ENCODE measurements at regions not wholly inside any gene's neighbourhood (a gene's known extent, or its start where the extent isn't known, plus 50 kb on each side); places are given as distances from the start of the nearest gene placed in this dataset.

GRCh38 chr4:125826801-125827695 lies 512.3 kb downstream of the FAT4 start:
- H3K4me2 ChIP-seq (ENCODE audit: unreplicated experiment) = peak overlapping the region; percentile 32
- 0 out of 2 replicates have a peak, but pooled peaks cover 4% of the 10 kb centered on the region for H3K4me1 ChIP-seq (ENCODE audit: insufficient read depth)
- H2AFZ ChIP-seq = peak overlapping the region; percentile 32; the same call in 1 of the 2 replicates
- peak; percentile 41 for DNase-seq
- no peaks in the 10 kb centered on the region for H3F3A ChIP-seq (ENCODE audit: insufficient read depth)
- no peaks in the 10 kb centered on the region for H3K9me3 ChIP-seq (ENCODE audit: low read depth)
- no peak overlapping the region for H3K9ac ChIP-seq
- H3K27me3 ChIP-seq (replicated peaks; ENCODE audit: insufficient read depth) = no peaks in the 10 kb centered on the region
- H4K20me1 ChIP-seq (ENCODE audit: insufficient read depth) = no peaks in the 10 kb centered on the region
- H3K9me2 ChIP-seq (ENCODE audit: insufficient read depth) = no peaks in the 10 kb centered on the region
- in situ Hi-C loops (cut with MboI) = no loop called here
- 42 to 48% methylated on average over 3 of the region's 3 CpGs for WGBS, 2 experiments (ENCODE audit: low coverage in 1 of 2, low lambda C conversion rate in 2 of 2, missing lambda C conversion rate in 2 of 2)
- H3K4me3 ChIP-seq = no peak overlapping the region
- no peak for TF ChIP-seq EZH2phosphoT487 (IDR thresholded peaks at IDR 0.05; ENCODE audit: insufficient read depth, low read depth)
- TF ChIP-seq EZH2 (IDR thresholded peaks at IDR 0.05; ENCODE audit: insufficient read depth, poor library complexity, severe bottlenecking) = no peak
- H3K27ac ChIP-seq = no peak overlapping the region
- H3K79me2 ChIP-seq (ENCODE audit: insufficient read depth) = no peaks in the 10 kb centered on the region
- no peaks in the 10 kb centered on the region for H3K36me3 ChIP-seq (ENCODE audit: low read depth)

GRCh38 chr4:125827696-125828052 lies 512.9 kb downstream of the FAT4 start:
- Histone ChIP-seq H3K79me2 (ENCODE audit: insufficient read depth) (no peaks in the 10 kb centered on the region), H2AFZ (no peak overlapping the region), H3K36me3 (ENCODE audit: low read depth) (no peaks in the 10 kb centered on the region), H3K9me3 (ENCODE audit: low read depth) (no peaks in the 10 kb centered on the region), H3K4me2 (ENCODE audit: unreplicated experiment) (no peak overlapping the region), H3K9me2 (ENCODE audit: insufficient read depth) (no peaks in the 10 kb centered on the region), H3K4me1 (ENCODE audit: insufficient read depth) (0 out of 2 replicates have a peak, but pooled peaks cover 4% of the 10 kb centered on the region), H3K4me3 (no peak overlapping the region), H3K9ac (no peak overlapping the region), H3F3A (ENCODE audit: insufficient read depth) (no peaks in the 10 kb centered on the region), H3K27ac (no peak overlapping the region), H4K20me1 (ENCODE audit: insufficient read depth) (no peaks in the 10 kb centered on the region), H3K27me3 (replicated peaks; ENCODE audit: insufficient read depth) (no peaks in the 10 kb centered on the region)
- no peak for TF ChIP-seq EZH2phosphoT487 (IDR thresholded peaks at IDR 0.05; ENCODE audit: insufficient read depth, low read depth)
- TF ChIP-seq EZH2 (IDR thresholded peaks at IDR 0.05; ENCODE audit: insufficient read depth, poor library complexity, severe bottlenecking) = no peak
- no peak for DNase-seq
- in situ Hi-C loops (cut with MboI) = no loop called here

- in situ Hi-C loops (cut with MboI) = no loop called here
- H3K4me1 ChIP-seq (ENCODE audit: insufficient read depth) = 0 out of 2 replicates have a peak, but pooled peaks cover 4% of the 10 kb centered on the region
- H2AFZ ChIP-seq = no peak overlapping the region
- no peak for DNase-seq
- no peaks in the 10 kb centered on the region for H3K36me3 ChIP-seq (ENCODE audit: low read depth)
- no peak overlapping the region for H3K9ac ChIP-seq
- no peaks in the 10 kb centered on the region for H3K9me2 ChIP-seq (ENCODE audit: insufficient read depth)
- 67 to 69% methylated on average over 2 of the region's 2 CpGs for WGBS, 2 experiments (ENCODE audit: low coverage in 1 of 2, low lambda C conversion rate in 2 of 2, missing lambda C conversion rate in 2 of 2)
- no peaks in the 10 kb centered on the region for H3F3A ChIP-seq (ENCODE audit: insufficient read depth)
- TF ChIP-seq EZH2 (IDR thresholded peaks at IDR 0.05; ENCODE audit: insufficient read depth, poor library complexity, severe bottlenecking) = no peak
- TF ChIP-seq EZH2phosphoT487 (IDR thresholded peaks at IDR 0.05; ENCODE audit: insufficient read depth, low read depth) = no peak
- no peaks in the 10 kb centered on the region for H4K20me1 ChIP-seq (ENCODE audit: insufficient read depth)
- H3K27ac ChIP-seq = no peak overlapping the region
- no peaks in the 10 kb centered on the region for H3K27me3 ChIP-seq (replicated peaks; ENCODE audit: insufficient read depth)
- H3K9me3 ChIP-seq (ENCODE audit: low read depth) = no peaks in the 10 kb centered on the region
- no peak overlapping the region for H3K4me3 ChIP-seq
- H3K4me2 ChIP-seq (ENCODE audit: unreplicated experiment) = no peak overlapping the region
- no peaks in the 10 kb centered on the region for H3K79me2 ChIP-seq (ENCODE audit: insufficient read depth)
Observed at GRCh38 chr4:125828346-125828745, 513.6 kb downstream of the FAT4 start.

- Histone ChIP-seq H3K9me2 (ENCODE audit: insufficient read depth) (no peaks in the 10 kb centered on the region), H3K9ac (no peak overlapping the region), H3K27ac (no peak overlapping the region), H3K4me2 (ENCODE audit: unreplicated experiment) (no peak overlapping the region), H2AFZ (no peak overlapping the region), H3K4me1 (ENCODE audit: insufficient read depth) (no peaks in the 10 kb centered on the region), H3K79me2 (ENCODE audit: insufficient read depth) (no peaks in the 10 kb centered on the region), H3K9me3 (ENCODE audit: low read depth) (no peaks in the 10 kb centered on the region), H3F3A (ENCODE audit: insufficient read depth) (no peaks in the 10 kb centered on the region), H3K27me3 (replicated peaks; ENCODE audit: insufficient read depth) (no peaks in the 10 kb centered on the region), H3K4me3 (no peak overlapping the region), H4K20me1 (ENCODE audit: insufficient read depth) (no peaks in the 10 kb centered on the region), H3K36me3 (ENCODE audit: low read depth) (no peaks in the 10 kb centered on the region)
- in situ Hi-C loops (cut with MboI) = no loop called here
- WGBS, 2 experiments (ENCODE audit: low coverage in 1 of 2, low lambda C conversion rate in 2 of 2, missing lambda C conversion rate in 2 of 2) = 68 to 69% methylated on average over 3 of the region's 3 CpGs
- peak; percentile 3 for DNase-seq
- TF ChIP-seq EZH2phosphoT487 (IDR thresholded peaks at IDR 0.05; ENCODE audit: insufficient read depth, low read depth) (no peak), EZH2 (IDR thresholded peaks at IDR 0.05; ENCODE audit: insufficient read depth, poor library complexity, severe bottlenecking) (no peak)
Observed at GRCh38 chr4:125832161-125832560, 517.4 kb downstream of the FAT4 start.

Measured in GM23248 (cell line).